Upper lobe of left lung (tissue), 6 donors: ENCODE measurements at regions not wholly inside any gene's neighbourhood (a gene's known extent, or its start where the extent isn't known, plus 50 kb on each side); places are given as distances from the start of the nearest gene placed in this dataset.

Experiments
- ATAC-seq, 2 donors: fragments of 200-7000 bp; cut with Tn5 transposase; one replicate each; pipeline ENCODE4 v1.9.1; 2022; ENCODE audit warnings: mild to moderate bottlenecking in 2 of 2, moderate library complexity in 2 of 2; ENCODE audit not compliant: low FRiP score in 2 of 2
- DNase-seq, 2 donors: peaks; one replicate each; pipeline ENCODE4 v3.0.0-alpha.2; 2019 to 2020
- H3K27ac ChIP-seq, 4 donors: fragments of 200-600 bp; sonication (generic); one replicate each; pipeline ENCODE4 v1.5.1; 2016 to 2019
- H3K27me3 ChIP-seq, 4 donors: fragments of 200-600 bp; sonication (generic); one replicate each; pipeline ENCODE4 v1.5.1; 2017 to 2019
- H3K36me3 ChIP-seq, 4 donors: fragments of 200-600 bp; sonication (generic); one replicate each; pipeline ENCODE4 v1.5.1; 2016 to 2019
- H3K4me1 ChIP-seq, 4 donors: fragments of 200-600 bp; sonication (generic); one replicate each; pipeline ENCODE4 v1.5.1; 2018 to 2019
- H3K4me3 ChIP-seq, 4 donors: fragments of 200-600 bp; sonication (generic); one replicate each; pipeline ENCODE4 v1.5.1; 2017 to 2019; ENCODE audit warnings: mild to moderate bottlenecking in 2 of 4, moderate library complexity in 1 of 4
- H3K9me3 ChIP-seq, 4 donors: fragments of 200-600 bp; sonication (generic); one replicate each; pipeline ENCODE4 v1.5.1; 2018 to 2019
- CTCF ChIP-seq, 6 experiments: fragments of 450-650 bp in 4 of 6; fragments of 200-600 bp in 2 of 6; sonication (generic) in 2 of 6; IDR thresholded peaks; one replicate each; pipeline ENCODE4 v1.5.1; 2016 to 2019; ENCODE audit warnings: antibody characterized with exemption in 6 of 6
- EP300 ChIP-seq, 4 donors: sonication (generic); formaldehyde crosslinking; IDR thresholded peaks; one replicate each; pipeline ENCODE4 v1.5.1; 2017; ENCODE audit warnings: antibody characterized with exemption in 4 of 4, control low read depth in 2 of 4
- POLR2A ChIP-seq, 4 donors: fragments of 450-650 bp; IDR thresholded peaks; one replicate each; pipeline ENCODE4 v1.5.1; 2016 to 2017; ENCODE audit warnings: antibody characterized with exemption in 4 of 4, mild to moderate bottlenecking in 2 of 4
- POLR2AphosphoS5 ChIP-seq, 2 donors: sonication (generic); formaldehyde crosslinking; IDR thresholded peaks; one replicate each; pipeline ENCODE4 v1.5.1; 2017; ENCODE audit warnings: antibody characterized with exemption in 2 of 2
- WGBS, 2 donors: methylation state at CpG; one replicate each; pipeline ENCODE4 v1.1.5; 2017 to 2018; 5-methylcytosine and 5-hydroxymethylcytosine counted together
- donor health status: DM: no; HTN: no; CAD: no; lungs with moderate emphysema.
- donor health status: DM: no; HTN: yes; CAD: no; lungs with severe emphysema.

- ATAC-seq (no peak), DNase-seq (no peak)
- H3K27me3 ChIP-seq: no peaks in the 10 kb centered on the region
- TF ChIP-seq CTCF (IDR thresholded peaks at IDR 0.05) (no peak), EP300 (IDR thresholded peaks at IDR 0.05) (no peak), POLR2A (IDR thresholded peaks at IDR 0.05) (no peak), POLR2AphosphoS5 (IDR thresholded peaks at IDR 0.05) (no peak)
- no peaks in the 10 kb centered on the region for H3K36me3 ChIP-seq
- H3K4me3 ChIP-seq: no peak overlapping the region
- H3K4me1 ChIP-seq: no peaks in the 10 kb centered on the region
- no peak overlapping the region for H3K27ac ChIP-seq
- H3K9me3 ChIP-seq: peaks cover 19 to 34% (median 26%) of the 10 kb centered on the region in 4 donors
- WGBS, 2 donors: 68 to 80% methylated on average over 1 of the region's 1 CpG
Measured at GRCh38 chr12:3405821-3406220, 85.2 kb upstream of the PRMT8 start.

GRCh38 chr12:3407723-3408122 lies 83.3 kb upstream of the PRMT8 start:
- no peak for TF ChIP-seq POLR2AphosphoS5 (IDR thresholded peaks at IDR 0.05)
- TF ChIP-seq POLR2A (IDR thresholded peaks at IDR 0.05): no peak
- no peak for TF ChIP-seq CTCF (IDR thresholded peaks at IDR 0.05)
- no peak for TF ChIP-seq EP300 (IDR thresholded peaks at IDR 0.05)
- 87 to 89% methylated on average over 1 of the region's 1 CpG for WGBS, 2 donors
- Histone ChIP-seq H3K4me3 (no peak overlapping the region), H3K27me3 (no peaks in the 10 kb centered on the region), H3K27ac (no peak overlapping the region), H3K36me3 (no peaks in the 10 kb centered on the region), H3K9me3 (peaks cover 19 to 34% (median 26%) of the 10 kb centered on the region in 4 donors), H3K4me1 (no peaks in the 10 kb centered on the region)
- DNase-seq: no peak
- no peak for ATAC-seq

GRCh38 chr12:3409662-3410061 lies 81.3 kb upstream of the PRMT8 start:
- no peak for TF ChIP-seq CTCF (IDR thresholded peaks at IDR 0.05)
- no peak for TF ChIP-seq EP300 (IDR thresholded peaks at IDR 0.05)
- TF ChIP-seq POLR2AphosphoS5 (IDR thresholded peaks at IDR 0.05): no peak
- no peak for TF ChIP-seq POLR2A (IDR thresholded peaks at IDR 0.05)
- Histone ChIP-seq H3K36me3 (no peaks in the 10 kb centered on the region), H3K4me1 (no peaks in the 10 kb centered on the region), H3K9me3 (peaks cover 19 to 34% (median 24%) of the 10 kb centered on the region in 4 donors), H3K27ac (no peak overlapping the region), H3K4me3 (no peak overlapping the region), H3K27me3 (no peaks in the 10 kb centered on the region)
- no peak for DNase-seq
- 65 to 81% methylated on average over 2 of the region's 2 CpGs for WGBS, 2 donors
- ATAC-seq: peak in 1 of 2 donors; percentile 15

GRCh38 chr12:3416159-3416558 lies 74.8 kb upstream of the PRMT8 start:
- DNase-seq (no peak), ATAC-seq (no peak)
- H3K27me3 ChIP-seq: no peaks in the 10 kb centered on the region
- TF ChIP-seq EP300 (IDR thresholded peaks at IDR 0.05): no peak
- no peak overlapping the region for H3K4me3 ChIP-seq
- H3K4me1 ChIP-seq: no peaks in the 10 kb centered on the region
- no peaks in the 10 kb centered on the region for H3K36me3 ChIP-seq
- 92 to 100% methylated on average over 1 of the region's 1 CpG for WGBS, 2 donors
- H3K27ac ChIP-seq: no peak overlapping the region
- no peaks in the 10 kb centered on the region for H3K9me3 ChIP-seq

GRCh38 chr12:3416670-3417069 lies 74.3 kb upstream of the PRMT8 start:
- Histone ChIP-seq H3K27me3 (no peaks in the 10 kb centered on the region), H3K4me1 (no peaks in the 10 kb centered on the region), H3K4me3 (no peak overlapping the region), H3K36me3 (no peaks in the 10 kb centered on the region), H3K27ac (no peak overlapping the region), H3K9me3 (no peaks in the 10 kb centered on the region)
- no peak for TF ChIP-seq CTCF (IDR thresholded peaks at IDR 0.05)
- TF ChIP-seq EP300 (IDR thresholded peaks at IDR 0.05): no peak
- no peak for TF ChIP-seq POLR2AphosphoS5 (IDR thresholded peaks at IDR 0.05)
- TF ChIP-seq POLR2A (IDR thresholded peaks at IDR 0.05): no peak
- ATAC-seq (no peak), DNase-seq (no peak)
- 76 to 92% methylated on average over 1 of the region's 1 CpG for WGBS, 2 donors
